Lung (tissue), 11 donors: ENCODE measurements at regions not wholly inside any gene's neighbourhood (a gene's known extent, or its start where the extent isn't known, plus 50 kb on each side); places are given as distances from the start of the nearest gene placed in this dataset.
A peak's percentile ranks its signal among the peaks of the same experiment; 100 is the strongest.

Experiments
- ATAC-seq: fragments of 200-7000 bp; cut with Tn5 transposase; one replicate; pipeline ENCODE4 v1.9.1; 2020; ENCODE audit warnings: moderate number of reproducible peaks; ENCODE audit not compliant: insufficient read depth, low FRiP score
- DNase-seq, 3 donors: peaks; one replicate each; pipeline ENCODE4 v3.0.0-alpha.2; 2013 to 2017
- H3K27ac ChIP-seq, 2 donors: one replicate each; pipeline ENCODE4 v1.5.1; 2013; ENCODE audit warnings: mild to moderate bottlenecking in 2 of 2, moderate library complexity in 2 of 2, control low read depth in 1 of 2, inconsistent platforms in 1 of 2, low read depth in 1 of 2, low read length in 1 of 2
- H3K27me3 ChIP-seq, 3 donors: one replicate each; pipeline ENCODE4 v1.5.1; 2013; ENCODE audit warnings: low read length in 2 of 3; ENCODE audit not compliant: control insufficient read depth in 3 of 3, insufficient read depth in 3 of 3
- H3K36me3 ChIP-seq, 4 donors: one replicate each; pipeline ENCODE4 v1.5.1; 2013; ENCODE audit warnings: low read length in 4 of 4, mild to moderate bottlenecking in 1 of 4, moderate library complexity in 1 of 4; ENCODE audit not compliant: control insufficient read depth in 4 of 4, insufficient read depth in 4 of 4
- H3K4me1 ChIP-seq, 5 donors: one replicate each; pipeline ENCODE4 v1.5.1; 2013; ENCODE audit warnings: low read length in 5 of 5, mild to moderate bottlenecking in 2 of 5, moderate library complexity in 1 of 5; ENCODE audit not compliant: control insufficient read depth in 5 of 5, insufficient read depth in 5 of 5
- H3K4me3 ChIP-seq: one replicate; pipeline ENCODE4 v1.5.1; 2013; ENCODE audit warnings: mild to moderate bottlenecking, control low read depth, moderate library complexity
- H3K9ac ChIP-seq, 2 donors: one replicate each; pipeline ENCODE4 v1.5.1; 2013; ENCODE audit warnings: low read length in 2 of 2, control low read depth in 1 of 2; ENCODE audit not compliant: insufficient read depth in 1 of 2
- H3K9me3 ChIP-seq, 4 donors: one replicate each; pipeline ENCODE4 v1.5.1; 2013; ENCODE audit warnings: low read length in 3 of 4, mild to moderate bottlenecking in 1 of 4, moderate library complexity in 1 of 4; ENCODE audit not compliant: control insufficient read depth in 4 of 4, insufficient read depth in 3 of 4
- CTCF ChIP-seq: IDR thresholded peaks from 2 replicates; pipeline ENCODE4 v1.5.1; 2012; ENCODE audit warnings: mild to moderate bottlenecking; ENCODE audit errors: control extremely low read depth, extremely low read depth
- WGBS, 2 donors: extraction: QIAGEN DNeasy Blood & Tissue Kit; methylation state at CpG; one replicate each; pipeline ENCODE4 v1.1.7; 2013; 5-methylcytosine and 5-hydroxymethylcytosine counted together
- donor health status: control.
- donor health status: control.
- donor health status: Bipolar disorder and iron deficiency.
- donor health status: healthy.
- donor health status: DM: yes; HTN: yes; CAD: no.

- 91 to 97% methylated on average over 1 of the region's 1 CpG for WGBS, 2 donors
- TF ChIP-seq CTCF, result no peak
- ATAC-seq, result no peak
Observed at GRCh38 chr14:79951572-79951971, 259.7 kb downstream of the DIO2 start.

GRCh38 chr14:79949906-79950305 lies 261.4 kb downstream of the DIO2 start:
- Histone ChIP-seq H3K4me3 (no peak overlapping the region), H3K4me1 (no peaks in the 10 kb centered on the region), H3K27ac (no peak overlapping the region), H3K9me3 (peaks cover 0 to 5% (median 3%) of the 10 kb centered on the region in 4 donors), H3K27me3 (no peaks in the 10 kb centered on the region), H3K36me3 (no peaks in the 10 kb centered on the region), H3K9ac (no peak overlapping the region)
- DNase-seq (no peak), ATAC-seq (no peak)
- TF ChIP-seq CTCF, result no peak

More at GRCh38 chr14:79951572-79951971, 259.7 kb downstream of the DIO2 start:
- H3K9me3 ChIP-seq, result peaks cover 0 to 16% (median 4%) of the 10 kb centered on the region in 4 donors
- H3K9ac ChIP-seq, result no peak overlapping the region
- no peaks in the 10 kb centered on the region for H3K27me3 ChIP-seq
- no peaks in the 10 kb centered on the region for H3K36me3 ChIP-seq
- no peaks in the 10 kb centered on the region for H3K4me1 ChIP-seq
- H3K27ac ChIP-seq, result no peak overlapping the region
- DNase-seq, result no peak
- no peak overlapping the region for H3K4me3 ChIP-seq

GRCh38 chr14:79947440-79948054 lies 263.8 kb downstream of the DIO2 start:
- no peak overlapping the region for H3K9ac ChIP-seq
- H3K36me3 ChIP-seq, result no peaks in the 10 kb centered on the region
- peak in 2 of 3 donors; percentile 13 to 57 for DNase-seq
- no peaks in the 10 kb centered on the region for H3K9me3 ChIP-seq
- no peak for ATAC-seq
- H3K27ac ChIP-seq, result no peak overlapping the region
- no peak overlapping the region for H3K4me3 ChIP-seq
- no peaks in the 10 kb centered on the region for H3K27me3 ChIP-seq
- no peak for TF ChIP-seq CTCF
- no peaks in the 10 kb centered on the region for H3K4me1 ChIP-seq
- WGBS, 2 donors, result 64 to 66% methylated on average over 2 of the region's 2 CpGs

- no peak overlapping the region for H3K4me3 ChIP-seq
- no peaks in the 10 kb centered on the region for H3K36me3 ChIP-seq
- peak in 2 of 3 donors; percentile 9 to 26 for DNase-seq
- TF ChIP-seq CTCF, result no peak
- H3K4me1 ChIP-seq, result peaks cover 0 to 8% (median 0%) of the 10 kb centered on the region in 5 donors
- H3K27me3 ChIP-seq, result no peaks in the 10 kb centered on the region
- no peak overlapping the region for H3K9ac ChIP-seq
- H3K9me3 ChIP-seq, result no peaks in the 10 kb centered on the region
- ATAC-seq, result no peak
- no peak overlapping the region for H3K27ac ChIP-seq
- 63 to 73% methylated on average over 6 of the region's 6 CpGs for WGBS, 2 donors
Observed at GRCh38 chr14:79939235-79939634, 272.1 kb downstream of the DIO2 start.
